GM12891 (cell line): ENCODE measurements at regions not wholly inside any gene's neighbourhood (a gene's known extent, or its start where the extent isn't known, plus 50 kb on each side); places are given as distances from the start of the nearest gene placed in this dataset.

Experiments
- POLR2A ChIP-seq: IDR thresholded peaks from 2 replicates; pipeline ENCODE4 v1.6.1; 2011; ENCODE audit warnings: low read depth, low read length, control low read depth
- POLR2AphosphoS5 ChIP-seq: IDR thresholded peaks from 2 replicates; pipeline ENCODE4 v1.6.1; 2011; ENCODE audit warnings: low read depth, low read length, control low read depth
- TAF1 ChIP-seq: IDR thresholded peaks from 2 replicates; pipeline ENCODE4 v1.6.1; 2011; ENCODE audit warnings: low read depth, low read length, control low read depth

- TF ChIP-seq POLR2A (no peak), POLR2AphosphoS5 (no peak), TAF1 (no peak)
These were observed 357.5 kb downstream of the FSCB start for GRCh38 chr14:44149597-44149996.
